Neural progenitor cell (in vitro differentiated cells): ENCODE measurements at regions not wholly inside any gene's neighbourhood (a gene's known extent, or its start where the extent isn't known, plus 50 kb on each side); places are given as distances from the start of the nearest gene placed in this dataset.

Source experiments
- EZH2 ChIP-seq: fragments of 200-600 bp; sonication (generic); IDR thresholded peaks from 2 replicates; pipeline ENCODE4 v1.6.1; 2017; ENCODE audit warnings: antibody characterized with exemption, mild to moderate bottlenecking, moderate library complexity
- EZH2phosphoT487 ChIP-seq: fragments of 200-600 bp; sonication (generic); IDR thresholded peaks from 2 replicates; pipeline ENCODE4 v1.6.1; 2017; ENCODE audit warnings: antibody characterized with exemption
- TF ChIP-seq, protein P1 (sequence below): fragments of 200-600 bp; sonication (generic); IDR thresholded peaks from 2 replicates; pipeline ENCODE4 v1.5.1; 2017; ENCODE audit warnings: antibody characterized with exemption, mild to moderate bottlenecking

DNA sequence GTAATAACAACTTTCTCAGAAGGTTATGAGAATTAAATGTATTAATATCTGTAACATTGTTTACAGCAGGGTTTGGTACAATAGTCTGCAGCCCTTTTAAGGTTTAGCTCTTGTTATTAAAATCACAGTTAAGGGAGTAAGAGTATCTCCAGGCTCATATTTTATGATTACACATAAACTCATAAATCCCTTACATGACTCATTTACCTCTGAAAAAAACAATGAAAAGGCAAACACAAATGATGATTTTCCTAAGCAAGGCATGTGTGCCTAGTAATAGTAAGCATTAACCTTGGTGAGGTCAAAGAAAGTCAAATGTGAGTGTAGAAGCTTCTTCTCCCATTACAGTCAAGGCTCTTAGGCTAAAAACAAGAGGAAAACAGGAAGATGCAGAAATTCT is 84.5 kb upstream of the ADGRL4 start:
- TF ChIP-seq, protein P1, sequence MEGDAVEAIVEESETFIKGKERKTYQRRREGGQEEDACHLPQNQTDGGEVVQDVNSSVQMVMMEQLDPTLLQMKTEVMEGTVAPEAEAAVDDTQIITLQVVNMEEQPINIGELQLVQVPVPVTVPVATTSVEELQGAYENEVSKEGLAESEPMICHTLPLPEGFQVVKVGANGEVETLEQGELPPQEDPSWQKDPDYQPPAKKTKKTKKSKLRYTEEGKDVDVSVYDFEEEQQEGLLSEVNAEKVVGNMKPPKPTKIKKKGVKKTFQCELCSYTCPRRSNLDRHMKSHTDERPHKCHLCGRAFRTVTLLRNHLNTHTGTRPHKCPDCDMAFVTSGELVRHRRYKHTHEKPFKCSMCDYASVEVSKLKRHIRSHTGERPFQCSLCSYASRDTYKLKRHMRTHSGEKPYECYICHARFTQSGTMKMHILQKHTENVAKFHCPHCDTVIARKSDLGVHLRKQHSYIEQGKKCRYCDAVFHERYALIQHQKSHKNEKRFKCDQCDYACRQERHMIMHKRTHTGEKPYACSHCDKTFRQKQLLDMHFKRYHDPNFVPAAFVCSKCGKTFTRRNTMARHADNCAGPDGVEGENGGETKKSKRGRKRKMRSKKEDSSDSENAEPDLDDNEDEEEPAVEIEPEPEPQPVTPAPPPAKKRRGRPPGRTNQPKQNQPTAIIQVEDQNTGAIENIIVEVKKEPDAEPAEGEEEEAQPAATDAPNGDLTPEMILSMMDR: no peak
- TF ChIP-seq EZH2 (no peak), EZH2phosphoT487 (no peak)
